HCT116 (cell line): ENCODE measurements at regions not wholly inside any gene's neighbourhood (a gene's known extent, or its start where the extent isn't known, plus 50 kb on each side); places are given as distances from the start of the nearest gene placed in this dataset.

Experiments
- ATAC-seq: fragments of 200-7000 bp; cut with Tn5 transposase; 2 replicates; pipeline ENCODE4 v1.9.1; 2020; ENCODE audit warnings: mild to moderate bottlenecking, moderate library complexity
- BruUV-seq: library from RNA; stranded (reverse); fragments of 400-500 nt; replicated peaks from 2 replicates; lab custom pipeline; 2021; lab: Mats Ljungman, UMichigan
- CTCF ChIA-PET: fragments of 300-600 bp; sonication (Branson Sonifier 250); formaldehyde crosslinking; loops from one replicate; lab custom pipeline; 2021; ENCODE audit warnings: antibody characterized with exemption; lab: Charles Lee
- POLR2A ChIA-PET: fragments of 300-600, 350-600 bp; sonication (Branson Sonifier 250); formaldehyde crosslinking; loops from one replicate; lab custom pipeline; 2021; ENCODE audit warnings: antibody characterized with exemption; lab: Charles Lee
- RAD21 ChIA-PET, 2 experiments: fragments of 300-600 bp; sonication (Branson Sonifier 250); formaldehyde crosslinking; loops; one replicate each; lab custom pipeline; 2023; ENCODE audit warnings: low total read pairs in 2 of 2; ENCODE audit not compliant: uncharacterized antibody in 2 of 2, unreplicated experiment in 2 of 2, low non-redundant PET in 1 of 2; lab: Charles Lee
- DNase-seq: peaks from one replicate; pipeline ENCODE4 v3.0.0-alpha.2; 2010; ENCODE audit warnings: low read depth, low spot score
- H2AFZ ChIP-seq: fragments of 200-600 bp; shearing (Covaris generic), sonication (generic); 2 replicates; pipeline ENCODE4 v1.6.1; 2017; ENCODE audit warnings: low read depth, mixed run types, mixed read lengths, antibody characterized with exemption, low read length; ENCODE audit not compliant: poor library complexity, severe bottlenecking
- H3K27ac ChIP-seq: 2 replicates; pipeline ENCODE4 v1.5.1; 2012; ENCODE audit warnings: low read depth, low read length
- H3K27me3 ChIP-seq: fragments of 200-600 bp; sonication (generic); 2 replicates; pipeline ENCODE4 v1.6.1; 2016; ENCODE audit warnings: mixed run types, low read length, mixed read lengths; ENCODE audit not compliant: insufficient read depth
- H3K36me3 ChIP-seq, 2 experiments: fragments of 200-500 bp in 1 of 2; fragments of 200-600 bp in 1 of 2; sonication (Bioruptor generic) in 1 of 2; sonication (generic) in 1 of 2; 2 replicates each; pipeline versions ENCODE4 v1.5.1 to v1.6.1; 2014 to 2016; ENCODE audit warnings: low read length in 2 of 2, inconsistent platforms in 1 of 2, mixed read lengths in 1 of 2, mixed run types in 1 of 2; ENCODE audit not compliant: insufficient read depth in 2 of 2, control insufficient read depth in 1 of 2
- H3K4me1 ChIP-seq, 2 experiments: fragments of 200-600 bp in 1 of 2; sonication (generic) in 1 of 2; 2 replicates each; pipeline versions ENCODE4 v1.5.1 to v1.6.1; 2012 to 2017; ENCODE audit warnings: low read length in 2 of 2, inconsistent platforms in 1 of 2, mild to moderate bottlenecking in 1 of 2, mixed read lengths in 1 of 2, mixed run types in 1 of 2, moderate library complexity in 1 of 2; ENCODE audit not compliant: insufficient read depth in 2 of 2, control insufficient read depth in 1 of 2
- H3K4me2 ChIP-seq: fragments of 200-600 bp; sonication (generic); 2 replicates; pipeline ENCODE4 v1.6.1; 2017; ENCODE audit warnings: mixed run types, low read length, mixed read lengths
- H3K4me3 ChIP-seq, 2 experiments: fragments of 200-600 bp in 1 of 2; sonication (generic) in 1 of 2; replicated peaks in 1 of 2; 2 replicates each; pipeline ENCODE4 v1.5.1; 2011 to 2016; ENCODE audit warnings: low read length in 2 of 2, control low read depth in 1 of 2, low read depth in 1 of 2, mild to moderate bottlenecking in 1 of 2, mixed read lengths in 1 of 2, mixed run types in 1 of 2
- H3K79me2 ChIP-seq: fragments of 200-600 bp; sonication (generic); 2 replicates; pipeline ENCODE4 v1.6.1; 2017; ENCODE audit warnings: mild to moderate bottlenecking, mixed run types, low read length, moderate library complexity, mixed read lengths; ENCODE audit not compliant: insufficient read depth
- H3K9ac ChIP-seq: fragments of 200-600 bp; sonication (generic); 2 replicates; pipeline ENCODE4 v1.6.1; 2016; ENCODE audit warnings: low read length, mixed read lengths
- H3K9me2 ChIP-seq: fragments of 200-600 bp; sonication (generic), shearing (Covaris generic); 2 replicates; pipeline ENCODE4 v1.6.1; 2017; ENCODE audit warnings: mixed run types, mild to moderate bottlenecking, moderate library complexity; ENCODE audit not compliant: insufficient read depth
- H3K9me3 ChIP-seq, 2 experiments: fragments of 200-500 bp in 1 of 2; fragments of 200-600 bp in 1 of 2; sonication (Bioruptor generic) in 1 of 2; sonication (generic) in 1 of 2; 2 replicates each; pipeline ENCODE4 v1.6.1; 2014 to 2017; ENCODE audit warnings: low read length in 2 of 2, mixed read lengths in 2 of 2, inconsistent platforms in 1 of 2, low read depth in 1 of 2, mild to moderate bottlenecking in 1 of 2, mixed run types in 1 of 2, moderate library complexity in 1 of 2; ENCODE audit not compliant: control insufficient read depth in 1 of 2, insufficient read depth in 1 of 2
- H4K20me1 ChIP-seq: fragments of 200-600 bp; sonication (generic), shearing (Covaris generic); 2 replicates; pipeline ENCODE4 v1.6.1; 2017; ENCODE audit warnings: mixed run types, mild to moderate bottlenecking, moderate library complexity; ENCODE audit not compliant: insufficient read depth
- CBX3 ChIP-seq: IDR thresholded peaks from 2 replicates; pipeline ENCODE4 v1.6.1; 2012; ENCODE audit warnings: low read depth
- POLR2AphosphoS5 ChIP-seq: IDR thresholded peaks from 2 replicates; pipeline ENCODE4 v1.6.1; 2011; ENCODE audit warnings: mild to moderate bottlenecking, low read depth, low read length, moderate library complexity
- SRF ChIP-seq: IDR thresholded peaks from 2 replicates; pipeline ENCODE4 v1.6.1; 2012; ENCODE audit warnings: low read depth
- TCF7L2 ChIP-seq: IDR thresholded peaks from 2 replicates; pipeline ENCODE4 v1.7.0; 2011; ENCODE audit warnings: borderline replicate concordance, inconsistent platforms; ENCODE audit not compliant: insufficient read depth, insufficient read length; ENCODE audit errors: extremely low read depth
- ZFX ChIP-seq: fragments of 450-650 bp; IDR thresholded peaks from 2 replicates; pipeline ENCODE4 v1.6.1; 2017
- intact Hi-C: fragments of 100-400 bp; cut with micrococcal nuclease; formaldehyde crosslinking; loops from 2 replicates; pipeline ENCODE4 v1.10.0; 2022
- TF ChIP-seq, protein P1 (sequence below): IDR thresholded peaks from 2 replicates; pipeline ENCODE4 v1.6.1; 2012
- TF ChIP-seq, protein P2 (sequence below), 3 experiments: fragments of 200-600 bp in 1 of 3; sonication (generic) in 1 of 3; IDR thresholded peaks in 2 of 3; conservative IDR thresholded peaks in 1 of 3; 2 replicates each; pipeline ENCODE4 v1.5.1; 2012 to 2017; ENCODE audit warnings: low read depth in 2 of 3, low read length in 2 of 3, antibody characterized with exemption in 1 of 3, borderline replicate concordance in 1 of 3, control low read depth in 1 of 3, mild to moderate bottlenecking in 1 of 3, mixed read lengths in 1 of 3, mixed run types in 1 of 3, moderate library complexity in 1 of 3; ENCODE audit not compliant: insufficient read depth in 1 of 3

GRCh38 chr1:185562461-185563359, 171.5 kb upstream of the HMCN1 start:
- H3K79me2 ChIP-seq = no peaks in the 10 kb centered on the region
- no peaks in the 10 kb centered on the region for H3K36me3 ChIP-seq
- ATAC-seq (no peak), DNase-seq (no peak)
- CTCF ChIA-PET = interaction anchor here (1.5 kb wide), 1 partner anchor 33 kb away, joined by 4 read pairs; no protein-coding TSS in a partner anchor
- no peak overlapping the region for H3K4me2 ChIP-seq
- TF ChIP-seq SRF = no peak
- TF ChIP-seq POLR2AphosphoS5 = no peak
- TF ChIP-seq CBX3 = no peak
- TF ChIP-seq, protein P1, sequence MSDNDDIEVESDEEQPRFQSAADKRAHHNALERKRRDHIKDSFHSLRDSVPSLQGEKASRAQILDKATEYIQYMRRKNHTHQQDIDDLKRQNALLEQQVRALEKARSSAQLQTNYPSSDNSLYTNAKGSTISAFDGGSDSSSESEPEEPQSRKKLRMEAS = no peak
- no peak for TF ChIP-seq TCF7L2
- TF ChIP-seq, protein P2, sequence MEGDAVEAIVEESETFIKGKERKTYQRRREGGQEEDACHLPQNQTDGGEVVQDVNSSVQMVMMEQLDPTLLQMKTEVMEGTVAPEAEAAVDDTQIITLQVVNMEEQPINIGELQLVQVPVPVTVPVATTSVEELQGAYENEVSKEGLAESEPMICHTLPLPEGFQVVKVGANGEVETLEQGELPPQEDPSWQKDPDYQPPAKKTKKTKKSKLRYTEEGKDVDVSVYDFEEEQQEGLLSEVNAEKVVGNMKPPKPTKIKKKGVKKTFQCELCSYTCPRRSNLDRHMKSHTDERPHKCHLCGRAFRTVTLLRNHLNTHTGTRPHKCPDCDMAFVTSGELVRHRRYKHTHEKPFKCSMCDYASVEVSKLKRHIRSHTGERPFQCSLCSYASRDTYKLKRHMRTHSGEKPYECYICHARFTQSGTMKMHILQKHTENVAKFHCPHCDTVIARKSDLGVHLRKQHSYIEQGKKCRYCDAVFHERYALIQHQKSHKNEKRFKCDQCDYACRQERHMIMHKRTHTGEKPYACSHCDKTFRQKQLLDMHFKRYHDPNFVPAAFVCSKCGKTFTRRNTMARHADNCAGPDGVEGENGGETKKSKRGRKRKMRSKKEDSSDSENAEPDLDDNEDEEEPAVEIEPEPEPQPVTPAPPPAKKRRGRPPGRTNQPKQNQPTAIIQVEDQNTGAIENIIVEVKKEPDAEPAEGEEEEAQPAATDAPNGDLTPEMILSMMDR (IDR thresholded peaks at IDR 0.05 in 2 of 3, conservative IDR thresholded peaks at IDR 0.05 in 1 of 3; ENCODE audit: borderline replicate concordance in 1 of 3, insufficient read depth in 1 of 3, low read depth in 2 of 3, low read length in 2 of 3) = no peak
- no peak for TF ChIP-seq ZFX
- H4K20me1 ChIP-seq = no peaks in the 10 kb centered on the region
- no peaks in the 10 kb centered on the region for H3K27me3 ChIP-seq
- intact Hi-C loops = no loop called here
- no TSS peak for BruUV-seq
- H3K4me3 ChIP-seq = no peak overlapping the region
- H3K9me2 ChIP-seq = no peaks in the 10 kb centered on the region
- POLR2A ChIA-PET = no interaction called here
- RAD21 ChIA-PET = no interaction called here
- no peaks in the 10 kb centered on the region for H3K9me3 ChIP-seq
- H3K27ac ChIP-seq = no peak overlapping the region
- H3K9ac ChIP-seq = no peak overlapping the region
- H2AFZ ChIP-seq = no peak overlapping the region
- H3K4me1 ChIP-seq = peaks cover 0 to 6% of the 10 kb centered on the region in 2 experiments; a peak in 1 of 4 replicates
